H1 (cell line): ENCODE measurements at regions not wholly inside any gene's neighbourhood (a gene's known extent, or its start where the extent isn't known, plus 50 kb on each side); places are given as distances from the start of the nearest gene placed in this dataset.

Source experiments
- CTCF ChIA-PET: fragments of 300-600 bp; sonication (Branson Sonifier 250); formaldehyde crosslinking; loops from one replicate; lab custom pipeline; 2021; ENCODE audit not compliant: partially characterized antibody; lab: Charles Lee
- POLR2A ChIA-PET: fragments of 300-600 bp; sonication (Branson Sonifier 250); formaldehyde crosslinking; loops from one replicate; lab custom pipeline; 2021; ENCODE audit warnings: inconsistent platforms; ENCODE audit not compliant: partially characterized antibody; lab: Charles Lee
- DNase-seq, 2 experiments: peaks; one replicate each; pipeline versions ENCODE4 v3.0.0 to v3.0.0-alpha.2; 2010 to 2022; ENCODE audit warnings: low spot score in 2 of 2, low read depth in 1 of 2, mixed read lengths in 1 of 2
- FAIRE-seq: peaks from 2 replicates; lab custom pipeline; 2011; peaks lifted over from hg19 to GRCh38; lab: Jason Lieb, UNC
- H2AFZ ChIP-seq: 2 replicates; pipeline ENCODE4 v1.8.1; 2012; ENCODE audit warnings: low read length, inconsistent platforms
- H2AK5ac ChIP-seq: 2 replicates; pipeline ENCODE4 v1.6.1; 2013; ENCODE audit warnings: low read depth, low read length
- H2BK120ac ChIP-seq: replicated peaks from 2 replicates; pipeline ENCODE3; 2013; ENCODE audit warnings: low read depth, low read length, inconsistent platforms
- H2BK12ac ChIP-seq: 2 replicates; pipeline ENCODE4 v1.6.1; 2013; ENCODE audit warnings: low read depth, low read length
- H2BK15ac ChIP-seq: 2 replicates; pipeline ENCODE4 v1.6.1; 2013; ENCODE audit warnings: low read length
- H2BK20ac ChIP-seq: 2 replicates; pipeline ENCODE4 v1.6.1; 2013; ENCODE audit warnings: low read length
- H2BK5ac ChIP-seq: 2 replicates; pipeline ENCODE4 v1.6.1; 2013; ENCODE audit warnings: low read depth, low read length
- H3K14ac ChIP-seq: 2 replicates; pipeline ENCODE4 v1.6.1; 2013; ENCODE audit warnings: inconsistent platforms; ENCODE audit not compliant: insufficient read length
- H3K18ac ChIP-seq: 2 replicates; pipeline ENCODE4 v1.6.1; 2013; ENCODE audit warnings: low read length; ENCODE audit errors: extremely low read depth
- H3K23ac ChIP-seq: 2 replicates; pipeline ENCODE4 v1.6.1; 2013; ENCODE audit warnings: inconsistent platforms; ENCODE audit not compliant: insufficient read length
- H3K23me2 ChIP-seq: 2 replicates; pipeline ENCODE4 v1.6.1; 2013; ENCODE audit warnings: low read depth, low read length
- H3K27ac ChIP-seq: 2 replicates; pipeline ENCODE4 v1.6.1; 2011; ENCODE audit warnings: low read depth, low read length, inconsistent platforms
- H3K27me3 ChIP-seq, 4 experiments: replicated peaks in 1 of 4; 1 replicate in 1 of 4; 2 replicates in 3 of 4; pipeline versions ENCODE4 v1.6.1 to v1.8.1; 2011 to 2013; ENCODE audit warnings: low read length in 3 of 4, mild to moderate bottlenecking in 3 of 4, inconsistent platforms in 2 of 4, mixed read lengths in 2 of 4, moderate library complexity in 1 of 4; ENCODE audit not compliant: control insufficient read depth in 3 of 4, insufficient read depth in 3 of 4; ENCODE audit errors: extremely low read depth in 1 of 4
- H3K36me3 ChIP-seq, 4 experiments: 2 replicates each; pipeline versions ENCODE4 v1.6.1 to v1.8.1; 2011 to 2013; ENCODE audit warnings: mild to moderate bottlenecking in 4 of 4, low read length in 3 of 4, moderate library complexity in 2 of 4, control low read depth in 1 of 4, inconsistent platforms in 1 of 4; ENCODE audit not compliant: insufficient read depth in 4 of 4, control insufficient read depth in 2 of 4
- H3K4ac ChIP-seq: replicated peaks from 2 replicates; pipeline ENCODE3; 2013; ENCODE audit warnings: low read length, low read depth, mixed read lengths, inconsistent platforms; ENCODE audit not compliant: insufficient read length
- H3K4me1 ChIP-seq, 4 experiments: replicated peaks in 1 of 4; 1 replicate in 1 of 4; 2 replicates in 3 of 4; pipeline versions ENCODE4 v1.6.1 to v1.8.1; 2011 to 2013; ENCODE audit warnings: low read length in 3 of 4, inconsistent platforms in 2 of 4, mixed read lengths in 1 of 4; ENCODE audit not compliant: insufficient read depth in 4 of 4, control insufficient read depth in 3 of 4
- H3K4me2 ChIP-seq, 2 experiments: 2 replicates each; pipeline versions ENCODE4 v1.6.1 to v1.8.1; 2011 to 2013; ENCODE audit warnings: low read depth in 2 of 2, low read length in 2 of 2, control low read depth in 1 of 2, inconsistent platforms in 1 of 2, mild to moderate bottlenecking in 1 of 2; ENCODE audit not compliant: insufficient read depth in 1 of 2
- H3K4me3 ChIP-seq, 4 experiments: fragments of 200-600, 300-600 bp in 1 of 4; sonication (generic), shearing (Covaris generic), sonication (Bioruptor Twin) in 1 of 4; 2 replicates each; pipeline versions ENCODE4 v1.5.1 to v1.8.1; 2011 to 2016; ENCODE audit warnings: low read length in 4 of 4, low read depth in 3 of 4, control low read depth in 2 of 4, inconsistent platforms in 2 of 4, mild to moderate bottlenecking in 2 of 4, mixed read lengths in 1 of 4, moderate library complexity in 1 of 4; ENCODE audit not compliant: insufficient read depth in 2 of 4; ENCODE audit errors: extremely low read depth in 1 of 4
- H3K56ac ChIP-seq: replicated peaks from 2 replicates; pipeline ENCODE3; 2013; ENCODE audit warnings: low read depth, mild to moderate bottlenecking, mixed read lengths, low read length, inconsistent platforms; ENCODE audit not compliant: insufficient read length
- H3K79me1 ChIP-seq: 2 replicates; pipeline ENCODE4 v1.6.1; 2013; ENCODE audit warnings: low read depth, low read length, control low read depth
- H3K79me2 ChIP-seq, 2 experiments: 2 replicates each; pipeline versions ENCODE4 v1.6.1 to v1.8.1; 2012 to 2013; ENCODE audit warnings: low read length in 2 of 2, mild to moderate bottlenecking in 2 of 2, inconsistent platforms in 1 of 2; ENCODE audit not compliant: insufficient read depth in 2 of 2, control insufficient read depth in 1 of 2
- H3K9ac ChIP-seq, 4 experiments: replicated peaks in 1 of 4; 1 replicate in 1 of 4; 2 replicates in 3 of 4; pipeline versions ENCODE4 v1.6.1 to v1.8.1; 2011 to 2013; ENCODE audit warnings: low read depth in 3 of 4, low read length in 3 of 4, control low read depth in 2 of 4, mild to moderate bottlenecking in 2 of 4, moderate library complexity in 2 of 4, inconsistent platforms in 1 of 4; ENCODE audit errors: extremely low read depth in 1 of 4
- H3K9me3 ChIP-seq, 2 experiments: 2 replicates each; pipeline versions ENCODE4 v1.6.1 to v1.8.1; 2012 to 2013; ENCODE audit warnings: mild to moderate bottlenecking in 2 of 2, moderate library complexity in 2 of 2, control low read depth in 1 of 2, inconsistent platforms in 1 of 2, low read depth in 1 of 2, low read length in 1 of 2, mixed read lengths in 1 of 2; ENCODE audit not compliant: insufficient read depth in 2 of 2
- H4K20me1 ChIP-seq, 2 experiments: replicated peaks in 1 of 2; 2 replicates each; pipeline versions ENCODE3 to v1.8.1; 2011 to 2013; ENCODE audit warnings: inconsistent platforms in 2 of 2, low read length in 2 of 2, mild to moderate bottlenecking in 1 of 2; ENCODE audit not compliant: insufficient read depth in 2 of 2, control insufficient read depth in 1 of 2
- H4K5ac ChIP-seq: 2 replicates; pipeline ENCODE4 v1.6.1; 2013; ENCODE audit warnings: low read length, low read depth, mixed read lengths, inconsistent platforms; ENCODE audit not compliant: insufficient read length
- H4K8ac ChIP-seq: 2 replicates; pipeline ENCODE4 v1.8.0; 2013; ENCODE audit warnings: mild to moderate bottlenecking, moderate library complexity, low read length, inconsistent platforms; ENCODE audit not compliant: insufficient read depth; ENCODE audit errors: extremely low read depth
- H4K91ac ChIP-seq: replicated peaks from 2 replicates; pipeline ENCODE3; 2013; ENCODE audit warnings: low read length, mixed read lengths, inconsistent platforms; ENCODE audit not compliant: insufficient read length
- ATF2 ChIP-seq: IDR thresholded peaks from 2 replicates; pipeline ENCODE4 v1.6.1; 2012; ENCODE audit warnings: low read length, inconsistent platforms
- ATF3 ChIP-seq: IDR thresholded peaks from 2 replicates; pipeline ENCODE4 v1.6.1; 2011; ENCODE audit warnings: low read depth, mild to moderate bottlenecking, low read length; ENCODE audit not compliant: insufficient read depth
- BRCA1 ChIP-seq: IDR thresholded peaks from 2 replicates; pipeline ENCODE4 v1.6.1; 2012; ENCODE audit warnings: low read depth, low read length, improper control_type of control experiment
- EP300 ChIP-seq, 2 experiments: IDR thresholded peaks; 1 replicate in 1 of 2; 2 replicates in 1 of 2; pipeline ENCODE4 v1.6.1; 2011 to 2012; ENCODE audit warnings: low read depth in 2 of 2, low read length in 2 of 2, mild to moderate bottlenecking in 2 of 2, borderline replicate concordance in 1 of 2, inconsistent platforms in 1 of 2, moderate library complexity in 1 of 2
- EZH2 ChIP-seq: fragments of 200-600 bp; sonication (generic); IDR thresholded peaks from 2 replicates; pipeline ENCODE4 v1.7.1; 2012; ENCODE audit warnings: low read depth, mild to moderate bottlenecking, moderate library complexity, low read length, inconsistent platforms; ENCODE audit not compliant: severe bottlenecking
- JUN ChIP-seq: IDR thresholded peaks from 2 replicates; pipeline ENCODE4 v1.6.1; 2011; ENCODE audit warnings: low read depth, mild to moderate bottlenecking, improper control_type of control experiment, low read length
- JUND ChIP-seq: IDR thresholded peaks from 2 replicates; pipeline ENCODE4 v1.6.1; 2011; ENCODE audit warnings: mild to moderate bottlenecking, improper control_type of control experiment, low read length
- PHF8 ChIP-seq: fragments of 200-600 bp; sonication (generic); conservative IDR thresholded peaks from 2 replicates; pipeline ENCODE4 v1.7.1; 2012; ENCODE audit warnings: low read depth, mild to moderate bottlenecking, inconsistent platforms, low read length, moderate library complexity
- SIX5 ChIP-seq: IDR thresholded peaks from 2 replicates; pipeline ENCODE4 v1.6.1; 2011; ENCODE audit warnings: mild to moderate bottlenecking, low read depth, low read length
- SRF ChIP-seq: IDR thresholded peaks from 2 replicates; pipeline ENCODE4 v1.6.1; 2011; ENCODE audit warnings: mild to moderate bottlenecking, low read depth, low read length, moderate library complexity
- TCF12 ChIP-seq: IDR thresholded peaks from 2 replicates; pipeline ENCODE4 v1.6.1; 2011; ENCODE audit warnings: low read depth, mild to moderate bottlenecking, low read length
- WGBS, 2 experiments: shearing (Covaris generic) in 1 of 2; methylation state at CpG; one replicate each; pipeline versions ENCODE4 v1.1.6 to v1.1.7; 2013 to 2015; ENCODE audit warnings: low lambda C conversion rate in 2 of 2, mixed read lengths in 2 of 2, inconsistent platforms in 1 of 2, low coverage in 1 of 2, missing lambda C conversion rate in 1 of 2; ENCODE audit not compliant: insufficient replicate concordance in 2 of 2, insufficient coverage in 1 of 2, insufficient read length in 1 of 2; ENCODE audit errors: extremely low coverage in 1 of 2, missing lambda C conversion rate in 1 of 2; 5-methylcytosine and 5-hydroxymethylcytosine counted together

- Histone ChIP-seq H3K9ac (peak overlapping the region in 1 of 4 experiments; percentile 23; a peak in 1 of 7 replicates), H3K4me1 (peaks cover 0 to 20% (median 14%) of the 10 kb centered on the region in 4 experiments; a peak in 6 of 7 replicates), H3K4me3 (no peak overlapping the region)
- no peak for TF ChIP-seq TCF12
- no peak for TF ChIP-seq EP300 (IDR thresholded peaks at IDR 0.05; ENCODE audit: borderline replicate concordance in 1 of 2, low read depth in 2 of 2, low read length in 2 of 2)
- TF ChIP-seq BRCA1, result no peak
- TF ChIP-seq PHF8, result no peak
- no peak for TF ChIP-seq ATF2
- no peak for TF ChIP-seq EZH2
- TF ChIP-seq ATF3, result no peak
- TF ChIP-seq JUND, result no peak
- TF ChIP-seq SRF, result no peak
- no peak for TF ChIP-seq SIX5
- TF ChIP-seq JUN, result no peak
These were observed 113.6 kb upstream of the DST start for GRCh38 chr6:56756219-56756789.

More at GRCh38 chr6:56756219-56756789, 113.6 kb upstream of the DST start:
- ChIA-PET CTCF (interaction anchor here (1.3 to 7.5 kb wide), 5 partner anchors 11 to 120 kb away, joined by 4 to 102 read pairs (median 31); no protein-coding TSS in a partner anchor), POLR2A (interaction anchor here (1.2 kb wide), 1 partner anchor 86 kb away, joined by 3 read pairs; no protein-coding TSS in a partner anchor)
- Histone ChIP-seq H3K56ac (no peak overlapping the region), H2BK12ac (no peak overlapping the region), H4K20me1 (peaks cover 2 to 7% of the 10 kb centered on the region in 2 experiments), H4K91ac (no peak overlapping the region), H2AK5ac (peak overlapping the region; percentile 57; the same call in 1 of the 2 replicates), H3K18ac (no peak overlapping the region), H2BK120ac (no peak overlapping the region), H3K27ac (no peak overlapping the region), H4K5ac (no peak overlapping the region), H3K4ac (no peak overlapping the region), H2BK15ac (0 out of 2 replicates have a peak overlapping the region, but pooled peaks have one; percentile 21), H2AFZ (no peak overlapping the region), H3K36me3 (no peaks in the 10 kb centered on the region), H3K4me2 (no peak overlapping the region), H3K23ac (no peak overlapping the region), H3K14ac (no peak overlapping the region), H3K27me3 (no peaks in the 10 kb centered on the region), H3K79me2 (peaks cover 7 to 87% of the 10 kb centered on the region in 2 experiments; a peak in 3 of 4 replicates), H3K23me2 (no peaks in the 10 kb centered on the region), H2BK5ac (no peak overlapping the region), H3K79me1 (peaks cover 5% of the 10 kb centered on the region), H3K9me3 (no peaks in the 10 kb centered on the region), H2BK20ac (no peak overlapping the region), H4K8ac (no peak overlapping the region)
- DNase-seq (no peak), FAIRE-seq (no peak)
- WGBS, 2 experiments, result 79% methylated on average over 4 of the region's 4 CpGs; no CpG with 5 or more reads in 1 of the 2 experiments
